ENCODE measurements at regions not wholly inside any gene's neighbourhood (a gene's known extent, or its start where the extent isn't known, plus 50 kb on each side); places are given as distances from the start of the nearest gene placed in this dataset.

GRCh38 chr9:7266911-7267595 is 509.3 kb downstream of the KDM4C start:
- CTCF ChIA-PET (ENCODE audit: low intra/inter-chr PET ratio, low total read pairs): no interaction called here
- no peak overlapping the region for H3K27ac ChIP-seq (ENCODE audit: extremely low read length, insufficient read depth, low read length)
- no peak overlapping the region for H3K4me2 ChIP-seq (ENCODE audit: low read depth, low read length)
- no TSS peak for BruUV-seq (replicated peaks)
- H3K4me3 ChIP-seq (replicated peaks in 1 of 3; ENCODE audit: insufficient read depth in 1 of 3, low read depth in 2 of 3, low read length in 3 of 3): no peak overlapping the region
- intact Hi-C loops (cut with micrococcal nuclease; ENCODE audit: unreplicated experiment): no loop called here
- H3K9me3 ChIP-seq (ENCODE audit: low read length): no peaks in the 10 kb centered on the region
- H3K9ac ChIP-seq (ENCODE audit: insufficient read depth, low read depth, low read length): no peak overlapping the region
- ATAC-seq (no peak), DNase-seq (ENCODE audit: low spot score) (no peak), FAIRE-seq (no peak)
- H3K36me3 ChIP-seq (replicated peaks in 1 of 2; ENCODE audit: control insufficient read depth in 1 of 2, insufficient read depth in 2 of 2, low read length in 2 of 2): no peaks in the 10 kb centered on the region
- POLR2A ChIA-PET: no interaction called here
- no peaks in the 10 kb centered on the region for H3K27me3 ChIP-seq (ENCODE audit: control insufficient read depth in 1 of 2, insufficient read depth in 2 of 2, low read length in 2 of 2)
- in situ Hi-C loops (cut with HindIII; ENCODE audit: extremely low pct_ligation_motif_present, low pct_unique_long_range_greater_than_20kb): loop anchor here (25.0 kb wide), 1 partner anchor 245 kb away; no protein-coding TSS in a partner anchor
- no peaks in the 10 kb centered on the region for H3K79me2 ChIP-seq (ENCODE audit: insufficient read depth, low read length)
- H2AFZ ChIP-seq (ENCODE audit: low read length): no peak overlapping the region
- whole genome bisulfite sequencing (ENCODE audit: low lambda C conversion rate): 15% methylated on average over 9 of the region's 14 CpGs
- no peaks in the 10 kb centered on the region for H3K4me1 ChIP-seq (ENCODE audit: insufficient read depth, low read length)
- H4K20me1 ChIP-seq (ENCODE audit: insufficient read depth, low read length): no peaks in the 10 kb centered on the region
- TF ChIP-seq ZFP36L1 (CRISPR knock-in tag; IDR thresholded peaks at IDR 0.05) (no peak), CEBPZ (IDR thresholded peaks at IDR 0.05; ENCODE audit: low read length) (no peak), ZNF614 (CRISPR knock-in tag; IDR thresholded peaks at IDR 0.05; ENCODE audit: borderline replicate concordance) (no peak), ZNF674 (CRISPR knock-in tag; IDR thresholded peaks at IDR 0.05; ENCODE audit: low read depth) (no peak), RAD51 (IDR thresholded peaks at IDR 0.05; ENCODE audit: borderline replicate concordance) (no peak), ZFP62 (CRISPR knock-in tag; IDR thresholded peaks at IDR 0.05) (no peak), ZNF432 (CRISPR knock-in tag; IDR thresholded peaks at IDR 0.05; ENCODE audit: borderline replicate concordance) (no peak), BRD4 (CRISPR knock-in tag; IDR thresholded peaks at IDR 0.05) (no peak), MTA3 (CRISPR knock-in tag; IDR thresholded peaks at IDR 0.05) (no peak), GLI4 (CRISPR knock-in tag; IDR thresholded peaks at IDR 0.05; ENCODE audit: borderline replicate concordance) (no peak), ZNF841 (CRISPR knock-in tag; IDR thresholded peaks at IDR 0.05; ENCODE audit: borderline replicate concordance) (no peak), ZNF274 (CRISPR knock-in tag; IDR thresholded peaks at IDR 0.05) (no peak)
- TF ChIP-seq, protein P1, sequence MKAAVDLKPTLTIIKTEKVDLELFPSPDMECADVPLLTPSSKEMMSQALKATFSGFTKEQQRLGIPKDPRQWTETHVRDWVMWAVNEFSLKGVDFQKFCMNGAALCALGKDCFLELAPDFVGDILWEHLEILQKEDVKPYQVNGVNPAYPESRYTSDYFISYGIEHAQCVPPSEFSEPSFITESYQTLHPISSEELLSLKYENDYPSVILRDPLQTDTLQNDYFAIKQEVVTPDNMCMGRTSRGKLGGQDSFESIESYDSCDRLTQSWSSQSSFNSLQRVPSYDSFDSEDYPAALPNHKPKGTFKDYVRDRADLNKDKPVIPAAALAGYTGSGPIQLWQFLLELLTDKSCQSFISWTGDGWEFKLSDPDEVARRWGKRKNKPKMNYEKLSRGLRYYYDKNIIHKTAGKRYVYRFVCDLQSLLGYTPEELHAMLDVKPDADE (CRISPR knock-in tag; IDR thresholded peaks at IDR 0.05): no peak
- TF ChIP-seq, protein P2, sequence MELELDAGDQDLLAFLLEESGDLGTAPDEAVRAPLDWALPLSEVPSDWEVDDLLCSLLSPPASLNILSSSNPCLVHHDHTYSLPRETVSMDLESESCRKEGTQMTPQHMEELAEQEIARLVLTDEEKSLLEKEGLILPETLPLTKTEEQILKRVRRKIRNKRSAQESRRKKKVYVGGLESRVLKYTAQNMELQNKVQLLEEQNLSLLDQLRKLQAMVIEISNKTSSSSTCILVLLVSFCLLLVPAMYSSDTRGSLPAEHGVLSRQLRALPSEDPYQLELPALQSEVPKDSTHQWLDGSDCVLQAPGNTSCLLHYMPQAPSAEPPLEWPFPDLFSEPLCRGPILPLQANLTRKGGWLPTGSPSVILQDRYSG (CRISPR knock-in tag; IDR thresholded peaks at IDR 0.05): no peak
- TF ChIP-seq, protein P3, sequence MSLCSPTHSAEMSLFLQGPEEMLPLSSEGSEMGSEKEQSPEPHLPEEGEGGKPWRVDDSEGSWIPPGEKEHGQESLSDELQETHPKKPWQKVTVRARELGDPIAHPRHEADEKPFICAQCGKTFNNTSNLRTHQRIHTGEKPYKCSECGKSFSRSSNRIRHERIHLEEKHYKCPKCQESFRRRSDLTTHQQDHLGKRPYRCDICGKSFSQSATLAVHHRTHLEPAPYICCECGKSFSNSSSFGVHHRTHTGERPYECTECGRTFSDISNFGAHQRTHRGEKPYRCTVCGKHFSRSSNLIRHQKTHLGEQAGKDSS (CRISPR knock-in tag; IDR thresholded peaks at IDR 0.05; ENCODE audit: borderline replicate concordance, low read depth): no peak
- TF ChIP-seq, protein P4, sequence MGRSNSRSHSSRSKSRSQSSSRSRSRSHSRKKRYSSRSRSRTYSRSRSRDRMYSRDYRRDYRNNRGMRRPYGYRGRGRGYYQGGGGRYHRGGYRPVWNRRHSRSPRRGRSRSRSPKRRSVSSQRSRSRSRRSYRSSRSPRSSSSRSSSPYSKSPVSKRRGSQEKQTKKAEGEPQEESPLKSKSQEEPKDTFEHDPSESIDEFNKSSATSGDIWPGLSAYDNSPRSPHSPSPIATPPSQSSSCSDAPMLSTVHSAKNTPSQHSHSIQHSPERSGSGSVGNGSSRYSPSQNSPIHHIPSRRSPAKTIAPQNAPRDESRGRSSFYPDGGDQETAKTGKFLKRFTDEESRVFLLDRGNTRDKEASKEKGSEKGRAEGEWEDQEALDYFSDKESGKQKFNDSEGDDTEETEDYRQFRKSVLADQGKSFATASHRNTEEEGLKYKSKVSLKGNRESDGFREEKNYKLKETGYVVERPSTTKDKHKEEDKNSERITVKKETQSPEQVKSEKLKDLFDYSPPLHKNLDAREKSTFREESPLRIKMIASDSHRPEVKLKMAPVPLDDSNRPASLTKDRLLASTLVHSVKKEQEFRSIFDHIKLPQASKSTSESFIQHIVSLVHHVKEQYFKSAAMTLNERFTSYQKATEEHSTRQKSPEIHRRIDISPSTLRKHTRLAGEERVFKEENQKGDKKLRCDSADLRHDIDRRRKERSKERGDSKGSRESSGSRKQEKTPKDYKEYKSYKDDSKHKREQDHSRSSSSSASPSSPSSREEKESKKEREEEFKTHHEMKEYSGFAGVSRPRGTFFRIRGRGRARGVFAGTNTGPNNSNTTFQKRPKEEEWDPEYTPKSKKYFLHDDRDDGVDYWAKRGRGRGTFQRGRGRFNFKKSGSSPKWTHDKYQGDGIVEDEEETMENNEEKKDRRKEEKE (IDR thresholded peaks at IDR 0.05): no peak

Measured in HepG2 (cell line).